ENCODE measurements at regions not wholly inside any gene's neighbourhood (a gene's known extent, or its start where the extent isn't known, plus 50 kb on each side); places are given as distances from the start of the nearest gene placed in this dataset.
"Not testable (repeated sequence)": the region's sequence is repeated elsewhere in the genome, so short reads cannot be mapped to it uniquely, and the experiment has no call there.

DNA sequence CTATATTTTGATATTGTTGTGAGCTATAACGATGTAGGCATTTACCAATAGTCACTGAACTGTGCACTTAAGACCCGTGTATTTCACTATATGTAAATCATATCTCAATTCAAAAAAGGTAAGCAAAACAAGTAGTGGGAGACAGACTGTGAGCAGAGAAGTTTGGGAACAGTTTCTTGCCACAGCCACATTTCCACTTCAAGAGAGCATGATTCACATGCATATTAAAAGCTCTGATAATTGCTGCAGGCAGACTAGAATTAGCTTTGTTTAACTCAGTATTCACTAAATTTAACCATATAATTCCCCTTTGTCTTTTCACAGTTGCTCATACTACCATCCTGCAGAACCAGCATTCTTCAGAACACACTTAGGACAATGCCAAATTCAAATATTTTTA, 168.4 kb upstream of the ZNF385D start:
- no peak for ATAC-seq (replicated peaks)
- Mint-ChIP-seq H3K27me3 (no peaks in the 10 kb centered on the region), H3K4me1 (no peaks in the 10 kb centered on the region)

GRCh38 chr3:21920421-21920861, 169.4 kb upstream of the ZNF385D start:
- Mint-ChIP-seq H3K27ac (no peak overlapping the region), H3K4me1 (no peaks in the 10 kb centered on the region), H3K27me3 (no peaks in the 10 kb centered on the region), H3K4me3 (no peak overlapping the region), H3K9me3 (peaks cover 7% of the 10 kb centered on the region), H3K36me3 (ENCODE audit: low read depth) (no peaks in the 10 kb centered on the region)
- no peak for ATAC-seq (replicated peaks)

More for the DNA sequence above, 168.4 kb upstream of the ZNF385D start:
- Mint-ChIP-seq H3K9me3 (peaks cover 3% of the 10 kb centered on the region), H3K27ac (no peak overlapping the region), H3K36me3 (ENCODE audit: low read depth) (no peaks in the 10 kb centered on the region), H3K4me3 (no peak overlapping the region)

GRCh38 chr3:21923156-21923555, 172.1 kb upstream of the ZNF385D start:
- not testable (repeated sequence) for H3K27me3 Mint-ChIP-seq; H3K4me1 Mint-ChIP-seq; H3K36me3 Mint-ChIP-seq (ENCODE audit: low read depth); H3K27ac Mint-ChIP-seq; ATAC-seq (replicated peaks); H3K4me3 Mint-ChIP-seq
- peaks cover 10% of the 10 kb centered on the region for H3K9me3 Mint-ChIP-seq

- Mint-ChIP-seq H3K27ac (no peak overlapping the region), H3K9me3 (peaks cover 13% of the 10 kb centered on the region), H3K4me3 (no peak overlapping the region), H3K4me1 (no peaks in the 10 kb centered on the region), H3K36me3 (ENCODE audit: low read depth) (no peaks in the 10 kb centered on the region), H3K27me3 (no peaks in the 10 kb centered on the region)
- ATAC-seq (replicated peaks), result no peak
Measured at GRCh38 chr3:21927261-21927660, 176.3 kb upstream of the ZNF385D start.

DNA sequence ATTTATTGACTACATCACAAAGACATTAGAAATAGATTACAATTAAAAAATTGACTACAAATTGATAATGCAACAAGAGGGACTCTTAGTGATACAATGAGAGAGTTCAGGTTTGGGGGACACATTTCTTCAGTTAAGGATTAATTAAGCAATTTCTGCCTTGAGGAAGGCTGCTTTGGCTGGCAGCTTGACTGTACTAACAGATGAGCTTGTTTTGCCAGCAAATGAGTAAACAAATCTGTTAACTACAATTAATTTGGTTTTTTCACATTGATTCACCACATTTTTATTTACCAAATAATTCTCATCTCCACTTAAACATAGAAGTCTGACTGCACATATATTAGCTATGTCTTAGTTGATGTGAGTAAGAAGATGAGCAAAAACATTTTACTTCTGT, 183.6 kb upstream of the ZNF385D start:
- H3K9me3 Mint-ChIP-seq, result peaks cover 13% of the 10 kb centered on the region
- H3K4me3 Mint-ChIP-seq, result no peak overlapping the region
- ATAC-seq (replicated peaks), result no peak
- H3K36me3 Mint-ChIP-seq (ENCODE audit: low read depth), result no peaks in the 10 kb centered on the region
- no peak overlapping the region for H3K27ac Mint-ChIP-seq
- no peaks in the 10 kb centered on the region for H3K4me1 Mint-ChIP-seq
- no peaks in the 10 kb centered on the region for H3K27me3 Mint-ChIP-seq

DNA sequence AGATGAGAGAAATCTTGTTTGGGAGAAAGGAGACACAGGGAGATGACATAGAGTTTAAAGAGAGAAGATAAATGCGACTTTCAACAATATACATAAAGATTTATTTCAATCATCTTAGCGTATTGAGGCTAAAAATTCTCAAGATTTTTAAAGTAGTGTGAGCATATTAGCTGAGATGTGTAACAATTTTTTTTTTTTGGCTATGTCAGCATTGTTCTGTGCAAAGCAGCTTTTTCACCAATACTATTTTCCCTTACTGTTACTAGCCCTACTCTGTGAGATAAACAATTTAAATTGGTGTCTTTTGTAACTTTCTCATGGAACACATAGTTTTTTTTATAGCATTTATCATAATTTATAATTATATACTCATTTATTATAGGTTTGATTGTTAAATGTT, 185.2 kb upstream of the ZNF385D start:
- H3K4me3 Mint-ChIP-seq, result no peak overlapping the region
- no peak overlapping the region for H3K27ac Mint-ChIP-seq
- ATAC-seq (replicated peaks), result no peak
- no peaks in the 10 kb centered on the region for H3K27me3 Mint-ChIP-seq
- H3K9me3 Mint-ChIP-seq, result peaks cover 16% of the 10 kb centered on the region
- no peaks in the 10 kb centered on the region for H3K4me1 Mint-ChIP-seq
- H3K36me3 Mint-ChIP-seq (ENCODE audit: low read depth), result no peaks in the 10 kb centered on the region

DNA sequence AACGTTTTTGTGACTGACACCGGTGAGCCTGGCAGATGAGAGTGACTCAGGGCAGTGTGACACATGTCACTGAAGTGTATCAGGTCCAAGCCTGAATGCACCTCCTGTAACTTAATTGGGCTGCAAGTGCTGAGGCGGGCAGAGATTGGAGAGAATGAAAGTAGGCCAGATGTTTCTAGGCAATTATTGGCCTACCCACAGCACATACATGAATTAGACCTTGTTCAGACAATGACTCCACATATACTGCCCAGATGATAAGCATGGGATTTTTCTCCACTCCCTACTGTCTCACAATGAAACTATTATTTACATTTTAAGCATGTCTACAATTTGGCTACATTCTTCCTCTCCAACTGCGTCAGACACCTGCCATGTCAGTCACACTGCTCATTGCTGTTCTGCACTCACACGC, 187.3 kb upstream of the ZNF385D start:
- Mint-ChIP-seq H3K27ac (no peak overlapping the region), H3K36me3 (ENCODE audit: low read depth) (no peaks in the 10 kb centered on the region), H3K4me3 (no peak overlapping the region), H3K27me3 (no peaks in the 10 kb centered on the region), H3K4me1 (no peaks in the 10 kb centered on the region), H3K9me3 (peaks cover 13% of the 10 kb centered on the region)
- no peak for ATAC-seq (replicated peaks)

GRCh38 chr3:21942328-21942727, 191.3 kb upstream of the ZNF385D start:
- no peak for ATAC-seq (replicated peaks)
- no peaks in the 10 kb centered on the region for H3K4me1 Mint-ChIP-seq
- no peak overlapping the region for H3K4me3 Mint-ChIP-seq
- no peak overlapping the region for H3K27ac Mint-ChIP-seq
- peaks cover 9% of the 10 kb centered on the region for H3K9me3 Mint-ChIP-seq
- no peaks in the 10 kb centered on the region for H3K27me3 Mint-ChIP-seq
- H3K36me3 Mint-ChIP-seq (ENCODE audit: low read depth), result no peaks in the 10 kb centered on the region

GRCh38 chr3:21944251-21944650, 193.2 kb upstream of the ZNF385D start:
- H3K4me3 Mint-ChIP-seq, result no peak overlapping the region
- H3K27me3 Mint-ChIP-seq, result no peaks in the 10 kb centered on the region
- H3K27ac Mint-ChIP-seq, result no peak overlapping the region
- peaks cover 5% of the 10 kb centered on the region for H3K9me3 Mint-ChIP-seq
- H3K36me3 Mint-ChIP-seq (ENCODE audit: low read depth), result no peaks in the 10 kb centered on the region
- ATAC-seq (replicated peaks), result no peak
- no peaks in the 10 kb centered on the region for H3K4me1 Mint-ChIP-seq

DNA sequence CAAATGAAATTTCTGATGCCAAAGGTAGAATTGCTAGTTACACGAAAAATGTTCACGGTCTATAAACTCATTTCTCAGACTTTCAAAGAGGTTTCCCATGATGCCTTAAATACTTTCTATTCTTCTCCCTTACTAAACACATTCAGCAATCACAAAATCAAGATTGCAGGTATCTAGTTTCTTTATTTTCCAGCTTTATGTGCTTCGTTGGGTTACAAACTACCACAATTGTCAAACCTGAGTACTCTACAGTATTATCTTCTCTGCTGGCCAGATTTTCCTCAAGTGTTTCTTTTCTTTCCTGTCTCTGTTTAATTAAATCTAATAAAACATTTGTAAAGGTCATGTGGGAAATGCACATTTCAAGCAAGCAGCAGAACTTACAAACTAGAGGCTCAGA, 201.8 kb upstream of the ZNF385D start:
- no peaks in the 10 kb centered on the region for H3K4me1 Mint-ChIP-seq
- H3K27me3 Mint-ChIP-seq, result no peaks in the 10 kb centered on the region
- H3K4me3 Mint-ChIP-seq, result no peak overlapping the region
- peaks cover 10% of the 10 kb centered on the region for H3K9me3 Mint-ChIP-seq
- no peak for ATAC-seq (replicated peaks)
- no peak overlapping the region for H3K27ac Mint-ChIP-seq
- H3K36me3 Mint-ChIP-seq (ENCODE audit: low read depth), result no peaks in the 10 kb centered on the region

DNA sequence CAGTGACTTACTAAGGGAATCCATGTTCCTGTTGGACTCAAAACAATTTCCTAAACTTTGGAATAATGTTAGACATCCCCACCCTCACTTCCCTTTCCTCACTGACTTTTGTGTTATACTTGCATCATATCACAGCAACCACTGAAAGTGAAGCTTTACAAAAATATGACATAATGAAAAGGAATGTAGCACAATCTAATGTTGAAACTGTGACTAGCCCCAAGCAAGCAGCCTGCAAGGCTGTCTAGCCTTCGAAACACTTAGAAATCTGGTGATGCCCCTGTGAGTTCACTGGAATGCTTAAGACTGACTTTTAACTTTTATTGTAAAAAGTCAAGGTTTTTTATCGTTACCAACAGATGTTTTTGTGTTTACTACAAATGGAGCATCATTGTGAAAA, 203.7 kb upstream of the ZNF385D start:
- no peak overlapping the region for H3K27ac Mint-ChIP-seq
- H3K4me1 Mint-ChIP-seq, result no peaks in the 10 kb centered on the region
- no peak for ATAC-seq (replicated peaks)
- H3K9me3 Mint-ChIP-seq, result peaks cover 13% of the 10 kb centered on the region
- no peaks in the 10 kb centered on the region for H3K36me3 Mint-ChIP-seq (ENCODE audit: low read depth)
- H3K27me3 Mint-ChIP-seq, result no peaks in the 10 kb centered on the region
- no peak overlapping the region for H3K4me3 Mint-ChIP-seq

DNA sequence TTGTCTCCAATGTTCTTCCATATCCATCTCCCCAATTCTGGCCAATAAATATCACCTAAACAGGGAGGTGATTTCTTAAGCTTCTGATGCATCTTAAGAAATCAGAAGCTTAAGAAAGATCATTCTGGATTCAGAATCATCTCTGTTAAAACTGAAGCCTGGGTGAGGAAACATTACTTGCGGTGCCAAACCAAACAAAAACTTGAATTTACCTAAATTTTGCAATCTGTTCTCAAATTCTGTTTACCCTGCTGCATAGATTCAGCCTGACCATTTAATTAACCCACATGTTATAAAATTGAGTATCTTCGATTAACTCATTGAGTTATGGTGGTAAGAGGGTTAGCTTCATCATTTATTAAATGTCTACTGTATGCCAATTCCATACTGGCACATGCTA, 204.4 kb upstream of the ZNF385D start:
- Mint-ChIP-seq H3K4me3 (no peak overlapping the region), H3K4me1 (no peaks in the 10 kb centered on the region), H3K36me3 (ENCODE audit: low read depth) (no peaks in the 10 kb centered on the region), H3K27me3 (no peaks in the 10 kb centered on the region), H3K27ac (no peak overlapping the region), H3K9me3 (peaks cover 12% of the 10 kb centered on the region)
- ATAC-seq (replicated peaks), result no peak

- Mint-ChIP-seq H3K36me3 (ENCODE audit: low read depth) (no peaks in the 10 kb centered on the region), H3K4me1 (no peaks in the 10 kb centered on the region), H3K27me3 (no peaks in the 10 kb centered on the region), H3K9me3 (peaks cover 8% of the 10 kb centered on the region), H3K4me3 (no peak overlapping the region), H3K27ac (no peak overlapping the region)
- ATAC-seq (replicated peaks), result no peak
Measured at GRCh38 chr3:21960033-21960432, 209.0 kb upstream of the ZNF385D start.

DNA sequence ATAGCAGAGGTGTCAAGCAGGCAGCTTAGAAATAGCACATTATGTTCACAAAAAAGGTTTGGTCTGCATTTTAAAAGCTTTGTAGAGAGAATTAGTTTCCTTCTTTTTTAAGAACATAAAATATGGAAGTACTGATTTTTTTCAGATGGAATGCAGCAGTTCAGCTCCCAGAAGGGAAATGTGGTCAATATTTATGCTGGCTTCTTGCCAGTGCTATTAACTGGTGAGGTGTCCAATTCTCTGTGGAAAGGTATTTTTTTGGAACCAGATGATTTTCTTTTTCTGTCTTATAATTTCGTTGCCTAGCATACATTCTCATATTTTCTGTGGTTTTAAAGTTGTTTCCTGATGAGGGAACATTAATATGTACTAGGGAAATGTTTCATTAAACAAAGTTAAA, 211.4 kb upstream of the ZNF385D start:
- ATAC-seq (replicated peaks), result no peak
- Mint-ChIP-seq H3K9me3 (peaks cover 8% of the 10 kb centered on the region), H3K36me3 (ENCODE audit: low read depth) (no peaks in the 10 kb centered on the region), H3K4me1 (no peaks in the 10 kb centered on the region), H3K27me3 (no peaks in the 10 kb centered on the region), H3K27ac (no peak overlapping the region), H3K4me3 (no peak overlapping the region)

DNA sequence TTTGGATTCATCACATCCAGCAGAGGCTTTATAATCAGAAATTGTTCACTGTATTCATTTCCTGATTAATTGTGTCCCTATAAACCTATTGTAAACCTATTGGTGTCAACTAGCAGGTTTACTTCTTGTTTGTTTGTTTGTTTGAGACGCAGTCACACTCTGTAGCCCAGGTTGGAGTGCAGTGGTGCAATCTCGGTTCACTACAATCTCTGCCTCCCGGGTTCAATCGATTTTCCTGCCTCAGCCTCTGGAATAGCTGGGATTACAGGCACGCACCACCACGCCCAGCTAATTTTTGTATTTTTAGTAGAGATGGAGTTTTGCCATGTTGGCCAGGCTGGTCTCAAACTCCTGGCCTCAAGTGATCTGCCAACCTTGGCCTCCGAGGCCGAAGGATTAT, 215.4 kb upstream of the ZNF385D start:
- H3K4me1 Mint-ChIP-seq; ATAC-seq (replicated peaks); H3K4me3 Mint-ChIP-seq; H3K36me3 Mint-ChIP-seq (ENCODE audit: low read depth); H3K27ac Mint-ChIP-seq; H3K27me3 Mint-ChIP-seq: not testable (repeated sequence)
- peaks cover 14% of the 10 kb centered on the region for H3K9me3 Mint-ChIP-seq

DNA sequence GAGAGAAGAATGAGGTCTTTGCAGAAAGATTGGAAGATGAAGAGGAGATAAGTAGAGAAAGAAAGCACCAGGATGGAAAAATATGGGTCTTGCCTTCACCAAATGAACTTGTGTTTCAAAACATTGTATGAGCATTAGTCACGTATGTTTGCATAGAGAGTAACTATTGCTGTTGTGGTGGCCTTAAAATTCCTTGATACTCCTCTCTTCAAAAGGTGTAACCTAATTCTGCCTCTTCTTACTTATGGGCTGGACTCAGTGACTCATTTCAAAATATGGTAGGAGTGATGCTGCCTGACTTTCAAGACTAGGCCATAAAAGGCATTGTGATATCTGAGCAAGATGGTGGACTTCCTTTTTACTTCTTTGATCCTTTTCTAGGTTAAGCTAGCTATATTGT, 228.7 kb upstream of the ZNF385D start:
- no peak overlapping the region for H3K27ac Mint-ChIP-seq
- H3K36me3 Mint-ChIP-seq (ENCODE audit: low read depth), result no peaks in the 10 kb centered on the region
- H3K4me1 Mint-ChIP-seq, result no peaks in the 10 kb centered on the region
- H3K4me3 Mint-ChIP-seq, result no peak overlapping the region
- H3K9me3 Mint-ChIP-seq, result peaks cover 17% of the 10 kb centered on the region
- no peaks in the 10 kb centered on the region for H3K27me3 Mint-ChIP-seq
- no peak for ATAC-seq (replicated peaks)

Measured in activated T-helper 17 cell treated with anti-CD3 and anti-CD28 coated beads, Interleukin-2, amount 50 U/mL, for 72 hours (primary cell).